ENCODE measurements at regions not wholly inside any gene's neighbourhood (a gene's known extent, or its start where the extent isn't known, plus 50 kb on each side); places are given as distances from the start of the nearest gene placed in this dataset.

GRCh38 chr16:51922476-51922875 is 624.5 kb downstream of the TOX3 start:
- no peaks in the 10 kb centered on the region for H4K20me1 ChIP-seq (ENCODE audit: insufficient read depth, low read length, poor library complexity, severe bottlenecking)

GRCh38 chr16:51919736-51920135 is 627.2 kb downstream of the TOX3 start:
- no peaks in the 10 kb centered on the region for H3K9me3 ChIP-seq (ENCODE audit: insufficient read depth, low read depth, low read length)
- H3K9me2 ChIP-seq (replicated peaks; ENCODE audit: low read depth, low read length): no peaks in the 10 kb centered on the region
- TF ChIP-seq CTCF (conservative IDR thresholded peaks at IDR 0.05; ENCODE audit: low read length) (no peak), EZH2phosphoT487 (IDR thresholded peaks at IDR 0.05; ENCODE audit: borderline replicate concordance) (no peak)
- H3K4me2 ChIP-seq (ENCODE audit: low read depth, low read length, poor library complexity, severe bottlenecking): no peak overlapping the region
- H3K9ac ChIP-seq (ENCODE audit: low read depth, low read length, poor library complexity, severe bottlenecking): no peak overlapping the region
- no peaks in the 10 kb centered on the region for H3K27me3 ChIP-seq (ENCODE audit: insufficient read depth, low read length, poor library complexity, severe bottlenecking)
- no peaks in the 10 kb centered on the region for H3K79me2 ChIP-seq (ENCODE audit: insufficient read depth, low read length)
- no peaks in the 10 kb centered on the region for H3K4me1 ChIP-seq (ENCODE audit: insufficient read depth, low read length, poor library complexity, severe bottlenecking)
- no peak overlapping the region for H2AFZ ChIP-seq (ENCODE audit: low read length)
- no peaks in the 10 kb centered on the region for H3K36me3 ChIP-seq (ENCODE audit: insufficient read depth, low read length)
- H3K4me3 ChIP-seq (ENCODE audit: low read length, poor library complexity, severe bottlenecking): no peak overlapping the region
- H4K20me1 ChIP-seq (ENCODE audit: insufficient read depth, low read length, poor library complexity, severe bottlenecking): no peaks in the 10 kb centered on the region
- H3F3A ChIP-seq (ENCODE audit: low read depth): no peaks in the 10 kb centered on the region

More at GRCh38 chr16:51922476-51922875, 624.5 kb downstream of the TOX3 start:
- Histone ChIP-seq H3K9me2 (replicated peaks; ENCODE audit: low read depth, low read length) (no peaks in the 10 kb centered on the region), H3K36me3 (ENCODE audit: insufficient read depth, low read length) (no peaks in the 10 kb centered on the region), H3K9ac (ENCODE audit: low read depth, low read length, poor library complexity, severe bottlenecking) (no peak overlapping the region), H3F3A (ENCODE audit: low read depth) (no peaks in the 10 kb centered on the region), H3K27me3 (ENCODE audit: insufficient read depth, low read length, poor library complexity, severe bottlenecking) (no peaks in the 10 kb centered on the region), H3K4me2 (ENCODE audit: low read depth, low read length, poor library complexity, severe bottlenecking) (no peak overlapping the region), H2AFZ (ENCODE audit: low read length) (no peak overlapping the region), H3K9me3 (ENCODE audit: insufficient read depth, low read depth, low read length) (no peaks in the 10 kb centered on the region), H3K79me2 (ENCODE audit: insufficient read depth, low read length) (no peaks in the 10 kb centered on the region), H3K4me3 (ENCODE audit: low read length, poor library complexity, severe bottlenecking) (no peak overlapping the region), H3K4me1 (ENCODE audit: insufficient read depth, low read length, poor library complexity, severe bottlenecking) (no peaks in the 10 kb centered on the region)
- TF ChIP-seq CTCF (conservative IDR thresholded peaks at IDR 0.05; ENCODE audit: low read length): no peak
- TF ChIP-seq EZH2phosphoT487 (IDR thresholded peaks at IDR 0.05; ENCODE audit: borderline replicate concordance): no peak

- no peak overlapping the region for H2AFZ ChIP-seq (ENCODE audit: low read length)
- H3K79me2 ChIP-seq (ENCODE audit: insufficient read depth, low read length): no peaks in the 10 kb centered on the region
- no peaks in the 10 kb centered on the region for H3F3A ChIP-seq (ENCODE audit: low read depth)
- H3K36me3 ChIP-seq (ENCODE audit: insufficient read depth, low read length): no peaks in the 10 kb centered on the region
- no peaks in the 10 kb centered on the region for H3K9me3 ChIP-seq (ENCODE audit: insufficient read depth, low read depth, low read length)
- H3K4me2 ChIP-seq (ENCODE audit: low read depth, low read length, poor library complexity, severe bottlenecking): no peak overlapping the region
- no peak overlapping the region for H3K4me3 ChIP-seq (ENCODE audit: low read length, poor library complexity, severe bottlenecking)
- H3K9ac ChIP-seq (ENCODE audit: low read depth, low read length, poor library complexity, severe bottlenecking): no peak overlapping the region
- TF ChIP-seq EZH2phosphoT487 (IDR thresholded peaks at IDR 0.05; ENCODE audit: borderline replicate concordance): no peak
- TF ChIP-seq CTCF (conservative IDR thresholded peaks at IDR 0.05; ENCODE audit: low read length): no peak
- H3K9me2 ChIP-seq (replicated peaks; ENCODE audit: low read depth, low read length): no peaks in the 10 kb centered on the region
- no peaks in the 10 kb centered on the region for H3K27me3 ChIP-seq (ENCODE audit: insufficient read depth, low read length, poor library complexity, severe bottlenecking)
- no peaks in the 10 kb centered on the region for H4K20me1 ChIP-seq (ENCODE audit: insufficient read depth, low read length, poor library complexity, severe bottlenecking)
- no peaks in the 10 kb centered on the region for H3K4me1 ChIP-seq (ENCODE audit: insufficient read depth, low read length, poor library complexity, severe bottlenecking)
These were observed 630.1 kb downstream of the TOX3 start for GRCh38 chr16:51916814-51917213.
